ENCODE measurements at regions not wholly inside any gene's neighbourhood (a gene's known extent, or its start where the extent isn't known, plus 50 kb on each side); places are given as distances from the start of the nearest gene placed in this dataset.
A peak's percentile ranks its signal among the peaks of the same experiment; 100 is the strongest.

GRCh38 chr4:133483600-133484246 lies 334.6 kb downstream of the PCDH10 start:
- TF ChIP-seq CTCF (IDR thresholded peaks at IDR 0.05) (peak in 3 of 12 donors; percentile 16 to 20 (median 19)), POLR2A (IDR thresholded peaks at IDR 0.05) (no peak)
